ENCODE measurements at regions not wholly inside any gene's neighbourhood (a gene's known extent, or its start where the extent isn't known, plus 50 kb on each side); places are given as distances from the start of the nearest gene placed in this dataset.

- H3K27me3 ChIP-seq (ENCODE audit: insufficient read depth, low read length, poor library complexity, severe bottlenecking) = no peaks in the 10 kb centered on the region
- H3K9me3 ChIP-seq (ENCODE audit: low read length) = no peaks in the 10 kb centered on the region
- no peaks in the 10 kb centered on the region for H3K4me1 ChIP-seq (ENCODE audit: insufficient read depth, low read length)
- H3K9me3 Mint-ChIP-seq = peaks cover 4 to 9% (median 7%) of the 10 kb centered on the region in 5 donors
- DNase-seq = no peak
- no peaks in the 10 kb centered on the region for H3K4me1 Mint-ChIP-seq
- ChIA-PET CTCF (no interaction called here), POLR2A (no interaction called here)
- H3K4me3 Mint-ChIP-seq = no peak overlapping the region
- no peaks in the 10 kb centered on the region for H3K27me3 Mint-ChIP-seq
- H3K36me3 ChIP-seq (ENCODE audit: insufficient read depth, low read length) = no peaks in the 10 kb centered on the region
- no peaks in the 10 kb centered on the region for H3K36me3 Mint-ChIP-seq
- no peak overlapping the region for H3K27ac ChIP-seq (ENCODE audit: low read depth, low read length)
- no peak overlapping the region for H3K27ac Mint-ChIP-seq
- H3K4me3 ChIP-seq (ENCODE audit: low read length) = no peak overlapping the region
Observed at GRCh38 chr20:22758815-22759214, 174.4 kb upstream of the FOXA2 start.

GRCh38 chr20:22762576-22763256, 178.3 kb upstream of the FOXA2 start:
- Histone ChIP-seq H3K27ac (ENCODE audit: low read depth, low read length) (no peak overlapping the region), H3K4me3 (ENCODE audit: low read length) (no peak overlapping the region), H3K9me3 (ENCODE audit: low read length) (no peaks in the 10 kb centered on the region), H3K4me1 (ENCODE audit: insufficient read depth, low read length) (no peaks in the 10 kb centered on the region), H3K27me3 (ENCODE audit: insufficient read depth, low read length, poor library complexity, severe bottlenecking) (no peaks in the 10 kb centered on the region), H3K36me3 (ENCODE audit: insufficient read depth, low read length) (no peaks in the 10 kb centered on the region)
- POLR2A ChIA-PET = no interaction called here
- Mint-ChIP-seq H3K4me1 (no peaks in the 10 kb centered on the region), H3K27ac (no peak overlapping the region), H3K27me3 (no peaks in the 10 kb centered on the region), H3K4me3 (no peak overlapping the region), H3K36me3 (no peaks in the 10 kb centered on the region), H3K9me3 (peaks cover 4 to 13% (median 7%) of the 10 kb centered on the region in 5 donors)
- CTCF ChIA-PET = no interaction called here
- no peak for DNase-seq

GRCh38 chr20:22763257-22763906, 179.0 kb upstream of the FOXA2 start:
- Mint-ChIP-seq H3K4me3 (no peak overlapping the region), H3K27ac (no peak overlapping the region), H3K4me1 (no peaks in the 10 kb centered on the region), H3K9me3 (peaks cover 4 to 13% (median 7%) of the 10 kb centered on the region in 5 donors), H3K36me3 (no peaks in the 10 kb centered on the region), H3K27me3 (no peaks in the 10 kb centered on the region)
- no peaks in the 10 kb centered on the region for H3K4me1 ChIP-seq (ENCODE audit: insufficient read depth, low read length)
- H3K36me3 ChIP-seq (ENCODE audit: insufficient read depth, low read length) = no peaks in the 10 kb centered on the region
- no peaks in the 10 kb centered on the region for H3K9me3 ChIP-seq (ENCODE audit: low read length)
- no peak for DNase-seq
- H3K4me3 ChIP-seq (ENCODE audit: low read length) = no peak overlapping the region
- CTCF ChIA-PET = no interaction called here
- H3K27me3 ChIP-seq (ENCODE audit: insufficient read depth, low read length, poor library complexity, severe bottlenecking) = no peaks in the 10 kb centered on the region
- H3K27ac ChIP-seq (ENCODE audit: low read depth, low read length) = no peak overlapping the region
- POLR2A ChIA-PET = no interaction called here

- no peak overlapping the region for H3K27ac ChIP-seq (ENCODE audit: low read depth, low read length)
- Mint-ChIP-seq H3K9me3 (peaks cover 0 to 7% (median 0%) of the 10 kb centered on the region in 5 donors), H3K27me3 (no peaks in the 10 kb centered on the region), H3K4me3 (no peak overlapping the region), H3K4me1 (no peaks in the 10 kb centered on the region), H3K27ac (no peak overlapping the region), H3K36me3 (no peaks in the 10 kb centered on the region)
- H3K36me3 ChIP-seq (ENCODE audit: insufficient read depth, low read length) = no peaks in the 10 kb centered on the region
- no peaks in the 10 kb centered on the region for H3K9me3 ChIP-seq (ENCODE audit: low read length)
- CTCF ChIA-PET = no interaction called here
- POLR2A ChIA-PET = no interaction called here
- H3K4me3 ChIP-seq (ENCODE audit: low read length) = no peak overlapping the region
- DNase-seq = no peak
- no peaks in the 10 kb centered on the region for H3K27me3 ChIP-seq (ENCODE audit: insufficient read depth, low read length, poor library complexity, severe bottlenecking)
- no peaks in the 10 kb centered on the region for H3K4me1 ChIP-seq (ENCODE audit: insufficient read depth, low read length)
Observed at GRCh38 chr20:22768266-22769178, 184.2 kb upstream of the FOXA2 start.

GRCh38 chr20:22770241-22770800, 185.9 kb upstream of the FOXA2 start:
- H3K9me3 ChIP-seq (ENCODE audit: low read length) = no peaks in the 10 kb centered on the region
- H3K4me1 ChIP-seq (ENCODE audit: insufficient read depth, low read length) = no peaks in the 10 kb centered on the region
- Mint-ChIP-seq H3K27ac (no peak overlapping the region), H3K36me3 (no peaks in the 10 kb centered on the region), H3K4me3 (no peak overlapping the region), H3K27me3 (peaks cover 0 to 2% of the 10 kb centered on the region in 2 donors), H3K4me1 (no peaks in the 10 kb centered on the region), H3K9me3 (peaks cover 0 to 11% (median 3%) of the 10 kb centered on the region in 5 donors)
- H3K27ac ChIP-seq (ENCODE audit: low read depth, low read length) = no peak overlapping the region
- no peak overlapping the region for H3K4me3 ChIP-seq (ENCODE audit: low read length)
- no peaks in the 10 kb centered on the region for H3K36me3 ChIP-seq (ENCODE audit: insufficient read depth, low read length)
- ChIA-PET CTCF (no interaction called here), POLR2A (no interaction called here)
- no peak for DNase-seq
- H3K27me3 ChIP-seq (ENCODE audit: insufficient read depth, low read length, poor library complexity, severe bottlenecking) = no peaks in the 10 kb centered on the region

- peaks cover 0 to 8% (median 4%) of the 10 kb centered on the region in 5 donors for H3K9me3 Mint-ChIP-seq
- POLR2A ChIA-PET = no interaction called here
- no peak overlapping the region for H3K27ac Mint-ChIP-seq
- no peaks in the 10 kb centered on the region for H3K9me3 ChIP-seq (ENCODE audit: low read length)
- CTCF ChIA-PET = no interaction called here
- H3K27me3 ChIP-seq (ENCODE audit: insufficient read depth, low read length, poor library complexity, severe bottlenecking) = no peaks in the 10 kb centered on the region
- no peak overlapping the region for H3K4me3 ChIP-seq (ENCODE audit: low read length)
- peaks cover 0 to 2% of the 10 kb centered on the region in 2 donors for H3K27me3 Mint-ChIP-seq
- H3K4me1 Mint-ChIP-seq = no peaks in the 10 kb centered on the region
- H3K4me3 Mint-ChIP-seq = no peak overlapping the region
- no peak overlapping the region for H3K27ac ChIP-seq (ENCODE audit: low read depth, low read length)
- no peaks in the 10 kb centered on the region for H3K4me1 ChIP-seq (ENCODE audit: insufficient read depth, low read length)
- no peaks in the 10 kb centered on the region for H3K36me3 Mint-ChIP-seq
- H3K36me3 ChIP-seq (ENCODE audit: insufficient read depth, low read length) = no peaks in the 10 kb centered on the region
- DNase-seq = no peak
Observed at GRCh38 chr20:22771706-22772105, 187.3 kb upstream of the FOXA2 start.

- H3K36me3 Mint-ChIP-seq = no peaks in the 10 kb centered on the region
- no peaks in the 10 kb centered on the region for H3K4me1 Mint-ChIP-seq
- H3K9me3 Mint-ChIP-seq = peaks cover 0 to 11% (median 4%) of the 10 kb centered on the region in 5 donors
- H3K27ac Mint-ChIP-seq = no peak overlapping the region
- Histone ChIP-seq H3K9me3 (ENCODE audit: low read length) (no peaks in the 10 kb centered on the region), H3K36me3 (ENCODE audit: insufficient read depth, low read length) (no peaks in the 10 kb centered on the region), H3K27ac (ENCODE audit: low read depth, low read length) (no peak overlapping the region), H3K27me3 (ENCODE audit: insufficient read depth, low read length, poor library complexity, severe bottlenecking) (no peaks in the 10 kb centered on the region), H3K4me3 (ENCODE audit: low read length) (no peak overlapping the region), H3K4me1 (ENCODE audit: insufficient read depth, low read length) (no peaks in the 10 kb centered on the region)
- ChIA-PET POLR2A (no interaction called here), CTCF (no interaction called here)
- peaks cover 0 to 2% of the 10 kb centered on the region in 2 donors for H3K27me3 Mint-ChIP-seq
- no peak overlapping the region for H3K4me3 Mint-ChIP-seq
- DNase-seq = no peak
Observed at GRCh38 chr20:22773344-22773743, 189.0 kb upstream of the FOXA2 start.

GRCh38 chr20:22775256-22775655, 190.9 kb upstream of the FOXA2 start:
- Mint-ChIP-seq H3K4me1 (no peaks in the 10 kb centered on the region), H3K36me3 (no peaks in the 10 kb centered on the region), H3K27ac (no peak overlapping the region), H3K9me3 (peaks cover 0 to 11% (median 4%) of the 10 kb centered on the region in 5 donors), H3K4me3 (no peak overlapping the region), H3K27me3 (peaks cover 0 to 2% of the 10 kb centered on the region in 2 donors)
- Histone ChIP-seq H3K36me3 (ENCODE audit: insufficient read depth, low read length) (no peaks in the 10 kb centered on the region), H3K4me1 (ENCODE audit: insufficient read depth, low read length) (no peaks in the 10 kb centered on the region), H3K9me3 (ENCODE audit: low read length) (no peaks in the 10 kb centered on the region), H3K4me3 (ENCODE audit: low read length) (no peak overlapping the region), H3K27ac (ENCODE audit: low read depth, low read length) (no peak overlapping the region), H3K27me3 (ENCODE audit: insufficient read depth, low read length, poor library complexity, severe bottlenecking) (no peaks in the 10 kb centered on the region)
- ChIA-PET CTCF (no interaction called here), POLR2A (no interaction called here)
- DNase-seq = no peak
